HCT116 (cell line): ENCODE measurements at regions not wholly inside any gene's neighbourhood (a gene's known extent, or its start where the extent isn't known, plus 50 kb on each side); places are given as distances from the start of the nearest gene placed in this dataset.

ENCODE experiments used
- ATAC-seq: fragments of 200-7000 bp; cut with Tn5 transposase; 2 replicates; pipeline ENCODE4 v1.9.1; 2020; ENCODE audit warnings: mild to moderate bottlenecking, moderate library complexity
- BruUV-seq: library from RNA; stranded (reverse); fragments of 400-500 nt; replicated peaks from 2 replicates; lab custom pipeline; 2021; lab: Mats Ljungman, UMichigan
- CTCF ChIA-PET: fragments of 300-600 bp; sonication (Branson Sonifier 250); formaldehyde crosslinking; loops from one replicate; lab custom pipeline; 2021; ENCODE audit warnings: antibody characterized with exemption; lab: Charles Lee
- POLR2A ChIA-PET: fragments of 300-600, 350-600 bp; sonication (Branson Sonifier 250); formaldehyde crosslinking; loops from one replicate; lab custom pipeline; 2021; ENCODE audit warnings: antibody characterized with exemption; lab: Charles Lee
- RAD21 ChIA-PET, 2 experiments: fragments of 300-600 bp; sonication (Branson Sonifier 250); formaldehyde crosslinking; loops; one replicate each; lab custom pipeline; 2023; ENCODE audit warnings: low total read pairs in 2 of 2; ENCODE audit not compliant: uncharacterized antibody in 2 of 2, unreplicated experiment in 2 of 2, low non-redundant PET in 1 of 2; lab: Charles Lee
- DNase-seq: peaks from one replicate; pipeline ENCODE4 v3.0.0-alpha.2; 2010; ENCODE audit warnings: low read depth, low spot score
- H2AFZ ChIP-seq: fragments of 200-600 bp; shearing (Covaris generic), sonication (generic); 2 replicates; pipeline ENCODE4 v1.6.1; 2017; ENCODE audit warnings: low read depth, mixed run types, mixed read lengths, antibody characterized with exemption, low read length; ENCODE audit not compliant: poor library complexity, severe bottlenecking
- H3K27ac ChIP-seq: 2 replicates; pipeline ENCODE4 v1.5.1; 2012; ENCODE audit warnings: low read depth, low read length
- H3K27me3 ChIP-seq: fragments of 200-600 bp; sonication (generic); 2 replicates; pipeline ENCODE4 v1.6.1; 2016; ENCODE audit warnings: mixed run types, low read length, mixed read lengths; ENCODE audit not compliant: insufficient read depth
- H3K36me3 ChIP-seq, 2 experiments: fragments of 200-500 bp in 1 of 2; fragments of 200-600 bp in 1 of 2; sonication (Bioruptor generic) in 1 of 2; sonication (generic) in 1 of 2; 2 replicates each; pipeline versions ENCODE4 v1.5.1 to v1.6.1; 2014 to 2016; ENCODE audit warnings: low read length in 2 of 2, inconsistent platforms in 1 of 2, mixed read lengths in 1 of 2, mixed run types in 1 of 2; ENCODE audit not compliant: insufficient read depth in 2 of 2, control insufficient read depth in 1 of 2
- H3K4me1 ChIP-seq, 2 experiments: fragments of 200-600 bp in 1 of 2; sonication (generic) in 1 of 2; 2 replicates each; pipeline versions ENCODE4 v1.5.1 to v1.6.1; 2012 to 2017; ENCODE audit warnings: low read length in 2 of 2, inconsistent platforms in 1 of 2, mild to moderate bottlenecking in 1 of 2, mixed read lengths in 1 of 2, mixed run types in 1 of 2, moderate library complexity in 1 of 2; ENCODE audit not compliant: insufficient read depth in 2 of 2, control insufficient read depth in 1 of 2
- H3K4me2 ChIP-seq: fragments of 200-600 bp; sonication (generic); 2 replicates; pipeline ENCODE4 v1.6.1; 2017; ENCODE audit warnings: mixed run types, low read length, mixed read lengths
- H3K4me3 ChIP-seq, 2 experiments: fragments of 200-600 bp in 1 of 2; sonication (generic) in 1 of 2; replicated peaks in 1 of 2; 2 replicates each; pipeline ENCODE4 v1.5.1; 2011 to 2016; ENCODE audit warnings: low read length in 2 of 2, control low read depth in 1 of 2, low read depth in 1 of 2, mild to moderate bottlenecking in 1 of 2, mixed read lengths in 1 of 2, mixed run types in 1 of 2
- H3K79me2 ChIP-seq: fragments of 200-600 bp; sonication (generic); 2 replicates; pipeline ENCODE4 v1.6.1; 2017; ENCODE audit warnings: mild to moderate bottlenecking, mixed run types, low read length, moderate library complexity, mixed read lengths; ENCODE audit not compliant: insufficient read depth
- H3K9ac ChIP-seq: fragments of 200-600 bp; sonication (generic); 2 replicates; pipeline ENCODE4 v1.6.1; 2016; ENCODE audit warnings: low read length, mixed read lengths
- H3K9me2 ChIP-seq: fragments of 200-600 bp; sonication (generic), shearing (Covaris generic); 2 replicates; pipeline ENCODE4 v1.6.1; 2017; ENCODE audit warnings: mixed run types, mild to moderate bottlenecking, moderate library complexity; ENCODE audit not compliant: insufficient read depth
- H3K9me3 ChIP-seq, 2 experiments: fragments of 200-500 bp in 1 of 2; fragments of 200-600 bp in 1 of 2; sonication (Bioruptor generic) in 1 of 2; sonication (generic) in 1 of 2; 2 replicates each; pipeline ENCODE4 v1.6.1; 2014 to 2017; ENCODE audit warnings: low read length in 2 of 2, mixed read lengths in 2 of 2, inconsistent platforms in 1 of 2, low read depth in 1 of 2, mild to moderate bottlenecking in 1 of 2, mixed run types in 1 of 2, moderate library complexity in 1 of 2; ENCODE audit not compliant: control insufficient read depth in 1 of 2, insufficient read depth in 1 of 2
- H4K20me1 ChIP-seq: fragments of 200-600 bp; sonication (generic), shearing (Covaris generic); 2 replicates; pipeline ENCODE4 v1.6.1; 2017; ENCODE audit warnings: mixed run types, mild to moderate bottlenecking, moderate library complexity; ENCODE audit not compliant: insufficient read depth
- CBX3 ChIP-seq: IDR thresholded peaks from 2 replicates; pipeline ENCODE4 v1.6.1; 2012; ENCODE audit warnings: low read depth
- CEBPB ChIP-seq: IDR thresholded peaks from 2 replicates; pipeline ENCODE4 v1.6.1; 2012; ENCODE audit warnings: low read depth
- EGR1 ChIP-seq: IDR thresholded peaks from 2 replicates; pipeline ENCODE4 v1.6.1; 2012; ENCODE audit warnings: low read depth
- ELF1 ChIP-seq: IDR thresholded peaks from 2 replicates; pipeline ENCODE4 v1.6.1; 2012; ENCODE audit warnings: low read depth, borderline replicate concordance
- FOSL1 ChIP-seq: IDR thresholded peaks from 2 replicates; pipeline ENCODE4 v1.6.1; 2012; ENCODE audit warnings: low read depth
- JUND ChIP-seq: IDR thresholded peaks from 2 replicates; pipeline ENCODE4 v1.6.1; 2012
- SIN3A ChIP-seq: IDR thresholded peaks from 2 replicates; pipeline ENCODE4 v1.6.1; 2012; ENCODE audit warnings: low read depth
- TCF7L2 ChIP-seq: IDR thresholded peaks from 2 replicates; pipeline ENCODE4 v1.7.0; 2011; ENCODE audit warnings: borderline replicate concordance, inconsistent platforms; ENCODE audit not compliant: insufficient read depth, insufficient read length; ENCODE audit errors: extremely low read depth
- YY1 ChIP-seq: IDR thresholded peaks from 2 replicates; pipeline ENCODE4 v1.6.1; 2011; ENCODE audit warnings: low read length, low read depth, moderate library complexity, mild to moderate bottlenecking; ENCODE audit not compliant: insufficient replicate concordance; ENCODE audit errors: extremely low read depth
- ZNF274 ChIP-seq: fragments of 200-500 bp; sonication (Bioruptor generic); IDR thresholded peaks from 2 replicates; pipeline ENCODE4 v1.6.1; 2014; ENCODE audit warnings: mild to moderate bottlenecking, low read depth, low read length, inconsistent platforms
- intact Hi-C: fragments of 100-400 bp; cut with micrococcal nuclease; formaldehyde crosslinking; loops from 2 replicates; pipeline ENCODE4 v1.10.0; 2022
- TF ChIP-seq, protein P1 (sequence below): IDR thresholded peaks from 2 replicates; pipeline ENCODE4 v1.6.1; 2012
- TF ChIP-seq, protein P2 (sequence below): IDR thresholded peaks from 2 replicates; pipeline ENCODE4 v1.6.1; 2012

DNA sequence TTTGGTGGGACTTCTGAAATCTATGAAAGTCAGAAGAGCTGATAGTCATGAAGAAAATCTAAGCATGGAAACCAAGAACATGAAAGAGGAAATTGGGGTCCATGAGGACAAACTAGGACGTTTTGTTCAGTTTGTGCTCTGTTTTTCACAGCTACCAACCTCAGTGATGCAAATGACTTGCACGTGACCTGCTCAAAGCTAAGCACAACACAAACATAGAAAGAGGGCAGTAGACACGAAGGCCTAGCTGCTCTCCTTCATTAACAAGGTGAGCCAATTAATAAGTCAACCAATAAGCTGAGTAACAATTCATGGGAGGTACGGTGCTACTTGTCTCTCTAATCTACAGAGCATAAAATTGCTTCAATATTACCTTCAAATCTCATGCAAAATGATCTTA, 684.1 kb downstream of the TRAM1L1 start:
- BruUV-seq, result no TSS peak
- POLR2A ChIA-PET, result no interaction called here
- DNase-seq (no peak), ATAC-seq (no peak)
- Histone ChIP-seq H2AFZ (peak overlapping the region; percentile 40), H3K4me3 (no peak overlapping the region), H3K9ac (no peak overlapping the region), H3K9me2 (no peaks in the 10 kb centered on the region), H3K9me3 (no peaks in the 10 kb centered on the region), H3K4me2 (no peak overlapping the region), H3K4me1 (peaks cover 0 to 11% of the 10 kb centered on the region in 2 experiments; a peak in 2 of 4 replicates), H4K20me1 (no peaks in the 10 kb centered on the region), H3K36me3 (no peaks in the 10 kb centered on the region), H3K27me3 (no peaks in the 10 kb centered on the region), H3K79me2 (no peaks in the 10 kb centered on the region), H3K27ac (no peak overlapping the region)
- intact Hi-C loops, result no loop called here
- RAD21 ChIA-PET, result no interaction called here
- no peak for TF ChIP-seq EGR1
- no peak for TF ChIP-seq CBX3
- CTCF ChIA-PET, result no interaction called here

DNA sequence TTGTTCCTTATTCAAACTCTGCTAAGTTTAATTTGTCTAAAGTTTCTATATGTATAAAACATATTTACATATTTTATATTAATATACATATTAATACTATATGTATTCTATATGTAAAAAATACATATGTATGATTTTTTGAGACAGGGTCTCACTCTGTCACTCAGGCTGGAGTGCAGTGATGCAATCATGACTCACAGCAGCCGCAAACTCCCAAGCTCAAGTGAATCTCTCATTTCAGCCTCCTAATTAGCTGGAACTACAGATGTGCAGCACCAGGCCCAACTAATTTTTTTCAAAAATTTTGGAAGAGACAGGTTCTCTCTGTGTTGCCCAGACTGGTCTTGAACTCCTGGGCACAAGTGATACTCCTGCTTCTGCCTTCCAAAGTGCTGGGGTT, 684.9 kb downstream of the TRAM1L1 start:
- Histone ChIP-seq H2AFZ (peak overlapping the region; percentile 67), H3K27ac (no peak overlapping the region), H3K79me2 (no peaks in the 10 kb centered on the region), H3K4me3 (no peak overlapping the region), H3K9me2 (no peaks in the 10 kb centered on the region), H4K20me1 (no peaks in the 10 kb centered on the region), H3K9ac (no peak overlapping the region), H3K4me2 (peak overlapping the region; percentile 17; the same call in 1 of the 2 replicates), H3K4me1 (peaks cover 2 to 16% of the 10 kb centered on the region in 2 experiments; a peak in 3 of 4 replicates), H3K9me3 (no peaks in the 10 kb centered on the region), H3K27me3 (no peaks in the 10 kb centered on the region), H3K36me3 (no peaks in the 10 kb centered on the region)
- ChIA-PET POLR2A (no interaction called here), RAD21 (no interaction called here), CTCF (no interaction called here)
- intact Hi-C loops, result no loop called here
- no TSS peak for BruUV-seq
- peak; percentile 42 for TF ChIP-seq JUND
- TF ChIP-seq, protein P1, sequence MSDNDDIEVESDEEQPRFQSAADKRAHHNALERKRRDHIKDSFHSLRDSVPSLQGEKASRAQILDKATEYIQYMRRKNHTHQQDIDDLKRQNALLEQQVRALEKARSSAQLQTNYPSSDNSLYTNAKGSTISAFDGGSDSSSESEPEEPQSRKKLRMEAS, result no peak
- no peak for TF ChIP-seq SIN3A
- TF ChIP-seq, protein P2, sequence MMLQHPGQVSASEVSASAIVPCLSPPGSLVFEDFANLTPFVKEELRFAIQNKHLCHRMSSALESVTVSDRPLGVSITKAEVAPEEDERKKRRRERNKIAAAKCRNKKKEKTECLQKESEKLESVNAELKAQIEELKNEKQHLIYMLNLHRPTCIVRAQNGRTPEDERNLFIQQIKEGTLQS, result peak; percentile 79; the same call in 1 of the 2 replicates
- TF ChIP-seq TCF7L2, result no peak
- TF ChIP-seq YY1, result no peak
- TF ChIP-seq ZNF274, result no peak
- TF ChIP-seq FOSL1, result peak; percentile 70
- no peak for TF ChIP-seq ELF1
- peak; percentile 51 for TF ChIP-seq CEBPB
- DNase-seq (peak; percentile 15), ATAC-seq (no peak; the same call in 1 of the 2 replicates)
